Lower lobe of right lung (tissue), 2 donors: ENCODE measurements at regions not wholly inside any gene's neighbourhood (a gene's known extent, or its start where the extent isn't known, plus 50 kb on each side); places are given as distances from the start of the nearest gene placed in this dataset.
A peak's percentile ranks its signal among the peaks of the same experiment; 100 is the strongest.

Experiments
- ATAC-seq, 2 donors: fragments of 200-7000 bp; cut with Tn5 transposase; one replicate each; pipeline ENCODE4 v1.9.1; 2020 to 2022; ENCODE audit warnings: mild to moderate bottlenecking in 2 of 2, moderate library complexity in 2 of 2
- DNase-seq: peaks from one replicate; pipeline ENCODE4 v3.0.0-alpha.2; 2020
- H3K27ac ChIP-seq: fragments of 200-600 bp; one replicate; pipeline ENCODE4 v1.8.0; 2022
- H3K27me3 ChIP-seq: fragments of 200-600 bp; one replicate; pipeline ENCODE4 v1.8.0; 2022; ENCODE audit warnings: low read depth
- H3K36me3 ChIP-seq: fragments of 200-600 bp; one replicate; pipeline ENCODE4 v1.8.0; 2022; ENCODE audit warnings: mild to moderate bottlenecking
- H3K4me1 ChIP-seq: fragments of 200-600 bp; one replicate; pipeline ENCODE4 v1.8.0; 2022
- H3K4me3 ChIP-seq: fragments of 200-600 bp; one replicate; pipeline ENCODE4 v1.8.0; 2022; ENCODE audit warnings: mild to moderate bottlenecking
- H3K9me3 ChIP-seq: fragments of 200-600 bp; one replicate; pipeline ENCODE4 v1.8.0; 2022
- intact Hi-C: fragments of 100-400 bp; cut with DNase I; formaldehyde crosslinking; loops from one replicate; pipeline ENCODE4 v1.11.0; 2022
- TF ChIP-seq, protein P1 (sequence below): fragments of 200-600 bp; IDR thresholded peaks from one replicate; pipeline ENCODE4 v1.8.0; 2022; ENCODE audit warnings: antibody characterized with exemption, mild to moderate bottlenecking
- donor health status: DM: no; HTN: yes; CAD: no; lungs with severe emphysema.

DNA sequence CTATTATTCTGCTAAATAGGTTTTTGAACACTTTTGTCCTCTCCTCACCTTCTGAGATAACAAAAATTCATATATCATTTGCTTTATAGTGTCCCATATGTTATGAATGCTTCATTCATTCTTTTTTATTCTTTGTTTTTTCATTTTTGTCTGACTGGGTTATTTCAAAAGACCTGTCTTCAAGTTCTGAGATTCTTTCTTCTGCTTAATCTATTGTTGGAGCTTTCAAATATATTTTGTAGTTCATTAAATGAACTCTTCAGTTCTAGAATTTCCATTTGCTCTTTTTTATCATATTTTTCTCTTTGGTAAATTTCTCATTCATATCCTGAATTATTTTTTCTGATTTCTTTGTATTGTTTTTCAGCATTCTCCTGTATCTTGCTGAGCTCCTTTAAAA lies 53.1 kb upstream of the SCIN start:
- intact Hi-C loops = no loop called here
- Histone ChIP-seq H3K4me3 (no peak overlapping the region), H3K27ac (no peak overlapping the region), H3K27me3 (no peaks in the 10 kb centered on the region), H3K36me3 (no peaks in the 10 kb centered on the region), H3K9me3 (no peaks in the 10 kb centered on the region), H3K4me1 (no peaks in the 10 kb centered on the region)
- DNase-seq (no peak), ATAC-seq (no peak)
- TF ChIP-seq, protein P1, sequence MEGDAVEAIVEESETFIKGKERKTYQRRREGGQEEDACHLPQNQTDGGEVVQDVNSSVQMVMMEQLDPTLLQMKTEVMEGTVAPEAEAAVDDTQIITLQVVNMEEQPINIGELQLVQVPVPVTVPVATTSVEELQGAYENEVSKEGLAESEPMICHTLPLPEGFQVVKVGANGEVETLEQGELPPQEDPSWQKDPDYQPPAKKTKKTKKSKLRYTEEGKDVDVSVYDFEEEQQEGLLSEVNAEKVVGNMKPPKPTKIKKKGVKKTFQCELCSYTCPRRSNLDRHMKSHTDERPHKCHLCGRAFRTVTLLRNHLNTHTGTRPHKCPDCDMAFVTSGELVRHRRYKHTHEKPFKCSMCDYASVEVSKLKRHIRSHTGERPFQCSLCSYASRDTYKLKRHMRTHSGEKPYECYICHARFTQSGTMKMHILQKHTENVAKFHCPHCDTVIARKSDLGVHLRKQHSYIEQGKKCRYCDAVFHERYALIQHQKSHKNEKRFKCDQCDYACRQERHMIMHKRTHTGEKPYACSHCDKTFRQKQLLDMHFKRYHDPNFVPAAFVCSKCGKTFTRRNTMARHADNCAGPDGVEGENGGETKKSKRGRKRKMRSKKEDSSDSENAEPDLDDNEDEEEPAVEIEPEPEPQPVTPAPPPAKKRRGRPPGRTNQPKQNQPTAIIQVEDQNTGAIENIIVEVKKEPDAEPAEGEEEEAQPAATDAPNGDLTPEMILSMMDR = no peak

DNA sequence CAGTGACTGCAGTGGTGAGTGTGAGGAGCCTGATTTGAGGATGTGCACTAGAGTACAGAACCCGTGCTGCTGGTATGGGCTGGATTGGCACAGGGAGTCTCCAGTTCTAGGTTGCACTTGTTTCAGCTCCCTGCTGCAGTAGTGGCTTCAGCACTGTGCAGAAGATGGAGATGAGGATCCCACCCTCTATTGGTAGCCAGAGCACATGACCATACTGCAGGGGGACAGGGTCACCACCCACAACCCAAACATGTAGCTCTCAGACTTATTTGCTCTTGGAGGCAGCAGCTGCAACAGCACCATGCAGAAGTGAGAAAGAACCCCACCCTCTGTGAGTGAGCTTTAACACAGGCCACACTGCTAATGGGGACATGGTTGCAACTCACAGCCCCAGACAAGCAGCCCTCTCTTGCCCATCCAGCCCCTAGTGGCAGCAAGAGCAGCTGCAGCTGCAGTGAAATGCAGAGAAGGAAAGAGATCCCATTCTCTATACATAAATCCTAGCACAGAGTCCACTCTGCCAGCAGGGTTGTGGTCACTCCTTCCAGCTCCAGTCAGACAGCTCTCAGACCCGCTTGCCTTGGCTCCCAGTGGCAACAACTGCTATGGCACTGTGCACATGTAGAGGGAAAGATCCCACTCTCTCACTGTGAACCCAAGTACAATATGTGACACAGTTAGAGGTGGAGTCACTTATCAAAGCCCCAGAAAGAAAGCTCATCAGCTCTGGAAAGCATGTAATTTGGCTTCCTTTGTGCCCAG lies 51.4 kb upstream of the SCIN start:
- no peaks in the 10 kb centered on the region for H3K4me1 ChIP-seq
- H3K27me3 ChIP-seq = no peaks in the 10 kb centered on the region
- no peaks in the 10 kb centered on the region for H3K36me3 ChIP-seq
- intact Hi-C loops = no loop called here
- TF ChIP-seq, protein P1 = peak; percentile 23
- no peak overlapping the region for H3K27ac ChIP-seq
- H3K9me3 ChIP-seq = no peaks in the 10 kb centered on the region
- DNase-seq (no peak), ATAC-seq (peak; percentile 19 to 21)
- no peak overlapping the region for H3K4me3 ChIP-seq

DNA sequence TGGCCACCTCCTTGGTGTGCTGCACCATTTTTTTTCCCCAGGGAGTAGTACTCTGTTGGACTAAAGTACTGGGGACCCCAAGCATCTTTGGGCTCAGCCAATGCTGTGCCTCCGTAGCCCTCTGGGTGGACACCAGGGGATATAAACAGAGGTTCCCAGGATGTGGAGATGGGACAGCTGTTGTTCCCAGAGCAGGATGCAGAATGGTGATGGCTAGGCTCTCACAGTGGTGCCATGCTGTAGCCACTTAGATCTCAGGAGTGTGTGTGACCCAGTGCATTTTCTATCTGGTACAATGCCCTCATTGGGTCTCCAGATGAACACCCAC lies 50.9 kb upstream of the SCIN start:
- H3K9me3 ChIP-seq = no peaks in the 10 kb centered on the region
- TF ChIP-seq, protein P1 = no peak
- no peak overlapping the region for H3K4me3 ChIP-seq
- no peaks in the 10 kb centered on the region for H3K4me1 ChIP-seq
- DNase-seq (no peak), ATAC-seq (no peak)
- H3K27ac ChIP-seq = no peak overlapping the region
- no peaks in the 10 kb centered on the region for H3K36me3 ChIP-seq
- H3K27me3 ChIP-seq = no peaks in the 10 kb centered on the region
- intact Hi-C loops = loop anchor here (10.0 kb wide), 1 partner anchor 745 kb away; no protein-coding TSS in a partner anchor
